Cardiac muscle cell (in vitro differentiated cells and primary cell): ENCODE measurements at regions not wholly inside any gene's neighbourhood (a gene's known extent, or its start where the extent isn't known, plus 50 kb on each side); places are given as distances from the start of the nearest gene placed in this dataset.
A peak's percentile ranks its signal among the peaks of the same experiment; 100 is the strongest.

Experiments used
- DNase-seq, 2 donors: peaks; one replicate each; pipeline versions ENCODE4 v3.0.0 to v3.0.0-alpha.2; 2010 to 2017; ENCODE audit warnings: low read depth in 1 of 2, low spot score in 1 of 2
- H3K27ac ChIP-seq: fragments of 200-600 bp; sonication (generic); 2 replicates; pipeline ENCODE4 v1.5.1; 2016
- H3K27me3 ChIP-seq: fragments of 200-600 bp; sonication (generic); 2 replicates; pipeline ENCODE4 v1.6.0; 2016; ENCODE audit warnings: control low read depth
- H3K36me3 ChIP-seq: fragments of 200-600 bp; sonication (generic); 2 replicates; pipeline ENCODE4 v1.5.1; 2016; ENCODE audit warnings: control low read depth
- H3K4me1 ChIP-seq: fragments of 200-600 bp; sonication (generic); 2 replicates; pipeline ENCODE4 v1.8.1; 2017; ENCODE audit warnings: low read depth, mild to moderate bottlenecking, mixed run types
- H3K4me3 ChIP-seq: fragments of 200-600 bp; sonication (generic); 2 replicates; pipeline ENCODE4 v1.5.1; 2016; ENCODE audit warnings: mild to moderate bottlenecking
- H3K9me3 ChIP-seq: fragments of 200-600 bp; sonication (generic); 2 replicates; pipeline ENCODE4 v1.5.1; 2017; ENCODE audit warnings: low read depth, mild to moderate bottlenecking, control low read depth
- TF ChIP-seq, protein P1 (sequence below): IDR thresholded peaks from 2 replicates; pipeline ENCODE4 v1.5.1; 2012; ENCODE audit warnings: low read depth, mild to moderate bottlenecking, low read length

DNA sequence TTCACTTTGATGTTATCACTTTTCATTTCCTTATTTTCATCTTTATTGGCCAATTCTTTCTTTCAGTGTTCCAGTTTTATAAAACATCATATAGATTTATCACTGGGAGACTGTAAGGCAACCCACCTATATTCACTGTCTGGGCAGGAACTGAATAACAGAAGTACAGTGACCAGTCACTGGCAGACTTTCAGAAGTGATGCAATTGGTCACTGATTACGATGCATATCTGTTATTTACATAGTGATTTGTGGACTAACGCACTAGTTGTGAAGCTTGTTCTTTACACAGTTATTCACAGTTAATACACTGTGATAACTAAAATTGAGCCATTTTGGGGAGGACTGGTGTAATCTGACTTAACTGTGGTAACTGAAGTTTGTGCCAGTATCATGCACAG is 190.2 kb upstream of the DPH6 start:
- TF ChIP-seq, protein P1, sequence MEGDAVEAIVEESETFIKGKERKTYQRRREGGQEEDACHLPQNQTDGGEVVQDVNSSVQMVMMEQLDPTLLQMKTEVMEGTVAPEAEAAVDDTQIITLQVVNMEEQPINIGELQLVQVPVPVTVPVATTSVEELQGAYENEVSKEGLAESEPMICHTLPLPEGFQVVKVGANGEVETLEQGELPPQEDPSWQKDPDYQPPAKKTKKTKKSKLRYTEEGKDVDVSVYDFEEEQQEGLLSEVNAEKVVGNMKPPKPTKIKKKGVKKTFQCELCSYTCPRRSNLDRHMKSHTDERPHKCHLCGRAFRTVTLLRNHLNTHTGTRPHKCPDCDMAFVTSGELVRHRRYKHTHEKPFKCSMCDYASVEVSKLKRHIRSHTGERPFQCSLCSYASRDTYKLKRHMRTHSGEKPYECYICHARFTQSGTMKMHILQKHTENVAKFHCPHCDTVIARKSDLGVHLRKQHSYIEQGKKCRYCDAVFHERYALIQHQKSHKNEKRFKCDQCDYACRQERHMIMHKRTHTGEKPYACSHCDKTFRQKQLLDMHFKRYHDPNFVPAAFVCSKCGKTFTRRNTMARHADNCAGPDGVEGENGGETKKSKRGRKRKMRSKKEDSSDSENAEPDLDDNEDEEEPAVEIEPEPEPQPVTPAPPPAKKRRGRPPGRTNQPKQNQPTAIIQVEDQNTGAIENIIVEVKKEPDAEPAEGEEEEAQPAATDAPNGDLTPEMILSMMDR: no peak
- H3K27me3 ChIP-seq: no peaks in the 10 kb centered on the region
- H3K36me3 ChIP-seq: no peaks in the 10 kb centered on the region
- no peak overlapping the region for H3K4me3 ChIP-seq
- no peak overlapping the region for H3K27ac ChIP-seq
- peak in 1 of 2 donors; percentile 55 for DNase-seq
- no peaks in the 10 kb centered on the region for H3K9me3 ChIP-seq
- H3K4me1 ChIP-seq: no peaks in the 10 kb centered on the region

DNA sequence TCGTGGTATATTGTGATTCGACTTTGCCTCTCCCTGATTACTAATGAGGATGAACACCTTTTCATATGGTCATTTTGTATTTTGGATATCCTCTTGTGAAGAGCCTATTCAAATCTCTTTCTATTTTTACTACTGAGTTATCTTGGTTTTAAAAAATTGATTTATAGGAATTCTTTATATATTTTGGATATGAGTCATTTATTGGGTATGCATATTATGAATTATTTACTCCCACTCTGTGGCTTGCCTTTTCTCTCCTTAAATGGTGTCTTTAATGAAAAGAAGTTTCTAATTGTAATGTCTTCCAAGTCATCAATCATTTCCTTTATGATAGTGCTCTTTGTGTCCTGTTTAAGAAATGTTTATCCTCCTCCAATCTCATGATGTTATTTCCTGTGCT is 191.5 kb upstream of the DPH6 start:
- no peaks in the 10 kb centered on the region for H3K27me3 ChIP-seq
- H3K4me3 ChIP-seq: no peak overlapping the region
- no peak overlapping the region for H3K27ac ChIP-seq
- H3K4me1 ChIP-seq: peaks cover 11% of the 10 kb centered on the region
- H3K36me3 ChIP-seq: no peaks in the 10 kb centered on the region
- no peak for DNase-seq
- TF ChIP-seq, protein P1: no peak
- H3K9me3 ChIP-seq: no peaks in the 10 kb centered on the region

GRCh38 chr15:35738370-35738769 is 192.4 kb upstream of the DPH6 start:
- no peaks in the 10 kb centered on the region for H3K36me3 ChIP-seq
- H3K9me3 ChIP-seq: no peaks in the 10 kb centered on the region
- H3K4me3 ChIP-seq: no peak overlapping the region
- peak in 1 of 2 donors; percentile 80 for DNase-seq
- peaks cover 11% of the 10 kb centered on the region for H3K4me1 ChIP-seq
- no peak overlapping the region for H3K27ac ChIP-seq
- H3K27me3 ChIP-seq: no peaks in the 10 kb centered on the region
- TF ChIP-seq, protein P1: no peak

DNA sequence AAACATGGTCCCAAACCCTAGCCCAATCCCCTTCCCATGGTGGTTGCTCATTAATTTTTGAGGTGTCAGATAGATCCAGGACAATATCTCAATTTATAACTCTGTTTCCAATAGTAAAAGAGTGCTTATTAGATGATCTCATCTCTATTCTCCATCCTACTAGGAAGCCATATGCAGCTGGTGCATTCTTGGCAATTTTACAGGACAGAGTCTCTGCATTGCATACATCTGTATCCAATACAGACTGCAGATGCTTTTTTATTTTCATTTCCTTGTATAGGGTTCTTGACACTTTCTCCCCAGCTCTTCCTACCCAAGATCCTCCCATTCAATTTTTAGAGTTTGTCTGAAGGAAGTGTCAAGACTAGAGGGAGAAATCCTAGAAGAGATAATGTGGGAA is 194.8 kb upstream of the DPH6 start:
- no peaks in the 10 kb centered on the region for H3K36me3 ChIP-seq
- H3K9me3 ChIP-seq: no peaks in the 10 kb centered on the region
- no peak overlapping the region for H3K27ac ChIP-seq
- H3K27me3 ChIP-seq: no peaks in the 10 kb centered on the region
- TF ChIP-seq, protein P1: no peak
- peak in 1 of 2 donors; percentile 66 for DNase-seq
- peaks cover 11% of the 10 kb centered on the region for H3K4me1 ChIP-seq
- H3K4me3 ChIP-seq: no peak overlapping the region

GRCh38 chr15:35741395-35741794 is 195.4 kb upstream of the DPH6 start:
- no peak for DNase-seq
- no peak overlapping the region for H3K4me3 ChIP-seq

More at GRCh38 chr15:35741395-35741794, 195.4 kb upstream of the DPH6 start:
- Histone ChIP-seq H3K9me3 (no peaks in the 10 kb centered on the region), H3K4me1 (peaks cover 11% of the 10 kb centered on the region), H3K27ac (peak overlapping the region; percentile 41), H3K27me3 (no peaks in the 10 kb centered on the region), H3K36me3 (no peaks in the 10 kb centered on the region)
- TF ChIP-seq, protein P1: no peak
